Small intestine (tissue), 7 donors: ENCODE measurements at regions not wholly inside any gene's neighbourhood (a gene's known extent, or its start where the extent isn't known, plus 50 kb on each side); places are given as distances from the start of the nearest gene placed in this dataset.

Experiments used
- DNase-seq, 2 donors: peaks; one replicate each; pipeline versions ENCODE4 v3.0.0 to v3.0.0-alpha.2; 2013
- FAIRE-seq: peaks from 2 replicates; lab custom pipeline; 2012; peaks lifted over from hg19 to GRCh38; lab: Jason Lieb, UNC
- H3K27ac ChIP-seq, 3 donors: one replicate each; pipeline ENCODE4 v1.5.1; 2013; ENCODE audit warnings: low read length in 2 of 3, mild to moderate bottlenecking in 2 of 3, control low read depth in 1 of 3, inconsistent platforms in 1 of 3, low read depth in 1 of 3, moderate library complexity in 1 of 3
- H3K27me3 ChIP-seq, 3 donors: one replicate each; pipeline ENCODE4 v1.6.1; 2013; ENCODE audit warnings: low read length in 3 of 3, inconsistent platforms in 1 of 3; ENCODE audit not compliant: control insufficient read depth in 3 of 3, insufficient read depth in 3 of 3
- H3K36me3 ChIP-seq, 3 donors: one replicate each; pipeline ENCODE4 v1.6.1; 2013; ENCODE audit warnings: low read length in 3 of 3, inconsistent platforms in 1 of 3, low read depth in 1 of 3, mild to moderate bottlenecking in 1 of 3, moderate library complexity in 1 of 3; ENCODE audit not compliant: control insufficient read depth in 3 of 3, insufficient read depth in 2 of 3
- H3K4me1 ChIP-seq, 3 donors: one replicate each; pipeline ENCODE4 v1.6.1; 2013; ENCODE audit warnings: low read length in 2 of 3, inconsistent platforms in 1 of 3, low read depth in 1 of 3, mild to moderate bottlenecking in 1 of 3, moderate library complexity in 1 of 3; ENCODE audit not compliant: control insufficient read depth in 3 of 3, insufficient read depth in 2 of 3
- H3K4me3 ChIP-seq, 3 donors: one replicate each; pipeline ENCODE4 v1.5.1; 2013; ENCODE audit warnings: low read length in 3 of 3, control low read depth in 1 of 3, inconsistent platforms in 1 of 3, low read depth in 1 of 3, mild to moderate bottlenecking in 1 of 3, moderate library complexity in 1 of 3
- H3K9me3 ChIP-seq, 2 donors: one replicate each; pipeline ENCODE4 v1.6.1; 2013; ENCODE audit warnings: low read depth in 1 of 2, low read length in 1 of 2; ENCODE audit not compliant: control insufficient read depth in 2 of 2, insufficient read depth in 1 of 2
- WGBS, 3 donors: extraction: QIAGEN DNeasy Blood & Tissue Kit; methylation state at CpG; one replicate each; pipeline ENCODE4 v1.1.7; 2013; 5-methylcytosine and 5-hydroxymethylcytosine counted together
- donor health status: healthy with polysubstance abuse.
- donor health status: control.
- donor health status: control.
- donor health status: Bipolar disorder and iron deficiency.
- donor health status: healthy.

- peaks cover 0 to 16% of the 10 kb centered on the region in 2 donors for H3K9me3 ChIP-seq
- no peak overlapping the region for H3K4me3 ChIP-seq
- peaks cover 8 to 60% (median 14%) of the 10 kb centered on the region in 3 donors for H3K4me1 ChIP-seq
- DNase-seq (no peak), FAIRE-seq (no peak)
- no peaks in the 10 kb centered on the region for H3K36me3 ChIP-seq
- peak overlapping the region; percentile 33 to 98 (median 95) for H3K27ac ChIP-seq
- no peaks in the 10 kb centered on the region for H3K27me3 ChIP-seq
These were observed 272.5 kb downstream of the PTTG2 start for GRCh38 chr4:38232741-38233140.

- no peaks in the 10 kb centered on the region for H3K36me3 ChIP-seq
- no peaks in the 10 kb centered on the region for H3K27me3 ChIP-seq
- no peak for FAIRE-seq
- WGBS, 3 donors, result 43 to 70% (median 58%) methylated on average over 6 of the region's 6 CpGs
- H3K27ac ChIP-seq, result peak overlapping the region in 2 of 3 donors; percentile 30 to 98
- no peak overlapping the region for H3K4me3 ChIP-seq
- peaks cover 0 to 16% of the 10 kb centered on the region in 2 donors for H3K9me3 ChIP-seq
- peaks cover 7 to 55% (median 14%) of the 10 kb centered on the region in 3 donors for H3K4me1 ChIP-seq
- peak in 1 of 2 donors; percentile 44 for DNase-seq
These were observed 273.7 kb downstream of the PTTG2 start for GRCh38 chr4:38233727-38234480.

DNA sequence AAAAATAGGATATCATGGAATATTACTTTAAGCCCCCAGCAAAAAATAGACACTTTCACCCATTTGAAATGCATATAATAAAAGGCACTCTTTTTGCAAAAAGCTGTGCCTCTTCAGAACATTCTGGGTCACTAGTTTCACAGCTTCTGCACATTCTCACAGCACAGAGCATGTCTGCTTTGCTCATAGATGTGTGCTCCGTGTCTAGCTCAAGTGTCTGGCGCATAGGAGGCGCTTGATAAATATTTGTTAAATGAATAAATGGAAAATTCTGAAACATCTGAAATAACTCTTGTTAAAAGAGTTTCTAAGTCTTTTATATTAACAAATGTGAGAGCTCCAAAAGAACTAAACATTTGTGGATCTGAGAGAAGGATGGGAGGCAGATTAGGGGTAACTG is 275.2 kb downstream of the PTTG2 start:
- peak overlapping the region in 1 of 3 donors; percentile 29 for H3K27ac ChIP-seq
- peaks cover 0 to 16% of the 10 kb centered on the region in 2 donors for H3K9me3 ChIP-seq
- H3K4me3 ChIP-seq, result no peak overlapping the region
- H3K36me3 ChIP-seq, result no peaks in the 10 kb centered on the region
- DNase-seq (no peak), FAIRE-seq (no peak)
- H3K4me1 ChIP-seq, result peaks cover 3 to 40% (median 14%) of the 10 kb centered on the region in 3 donors
- no peaks in the 10 kb centered on the region for H3K27me3 ChIP-seq
- WGBS, 3 donors, result 70 to 89% (median 75%) methylated on average over 3 of the region's 3 CpGs

DNA sequence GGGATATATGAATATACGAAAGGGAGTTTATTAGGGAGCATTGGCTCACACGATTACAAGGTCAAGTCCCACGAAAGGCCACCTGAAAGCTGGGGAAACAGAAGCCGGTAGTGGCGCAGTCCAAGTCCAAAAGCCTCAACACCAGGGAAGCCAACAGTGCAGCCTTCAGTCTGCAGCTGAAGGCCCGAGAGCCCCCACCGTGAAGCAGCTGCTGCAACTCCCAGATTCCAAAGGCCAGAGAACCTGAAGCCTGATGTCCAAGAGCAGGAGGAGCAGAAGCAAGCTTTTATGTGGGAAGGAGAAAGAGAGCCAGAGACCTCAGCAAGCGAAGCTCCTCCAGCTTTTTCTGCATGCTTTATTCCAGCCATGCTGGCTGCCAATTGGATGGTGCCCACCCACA is 275.8 kb downstream of the PTTG2 start:
- Histone ChIP-seq H3K9me3 (peaks cover 0 to 16% of the 10 kb centered on the region in 2 donors), H3K4me3 (no peak overlapping the region), H3K4me1 (peaks cover 2 to 34% (median 10%) of the 10 kb centered on the region in 3 donors), H3K27me3 (no peaks in the 10 kb centered on the region), H3K27ac (peak overlapping the region in 2 of 3 donors; percentile 29), H3K36me3 (no peaks in the 10 kb centered on the region)
- WGBS, 3 donors, result 65 to 75% (median 74%) methylated on average over 8 of the region's 8 CpGs
- no peak for FAIRE-seq
- DNase-seq, result no peak

GRCh38 chr4:38236503-38236902 is 276.3 kb downstream of the PTTG2 start:
- Histone ChIP-seq H3K4me3 (no peak overlapping the region), H3K27ac (peak overlapping the region in 1 of 3 donors; percentile 29), H3K4me1 (peaks cover 2 to 29% (median 10%) of the 10 kb centered on the region in 3 donors), H3K36me3 (no peaks in the 10 kb centered on the region), H3K9me3 (peaks cover 0 to 16% of the 10 kb centered on the region in 2 donors), H3K27me3 (no peaks in the 10 kb centered on the region)
- DNase-seq (no peak), FAIRE-seq (no peak)
- WGBS, 3 donors, result 81 to 85% (median 85%) methylated on average over 3 of the region's 3 CpGs

- Histone ChIP-seq H3K4me3 (no peak overlapping the region), H3K4me1 (peaks cover 2 to 22% (median 10%) of the 10 kb centered on the region in 3 donors), H3K9me3 (peaks cover 0 to 12% of the 10 kb centered on the region in 2 donors), H3K27ac (no peak overlapping the region), H3K27me3 (no peaks in the 10 kb centered on the region), H3K36me3 (no peaks in the 10 kb centered on the region)
- WGBS, 3 donors, result 49 to 65% (median 57%) methylated on average over 3 of the region's 3 CpGs
- FAIRE-seq (no peak), DNase-seq (no peak)
These were observed 276.9 kb downstream of the PTTG2 start for GRCh38 chr4:38237139-38237538.

DNA sequence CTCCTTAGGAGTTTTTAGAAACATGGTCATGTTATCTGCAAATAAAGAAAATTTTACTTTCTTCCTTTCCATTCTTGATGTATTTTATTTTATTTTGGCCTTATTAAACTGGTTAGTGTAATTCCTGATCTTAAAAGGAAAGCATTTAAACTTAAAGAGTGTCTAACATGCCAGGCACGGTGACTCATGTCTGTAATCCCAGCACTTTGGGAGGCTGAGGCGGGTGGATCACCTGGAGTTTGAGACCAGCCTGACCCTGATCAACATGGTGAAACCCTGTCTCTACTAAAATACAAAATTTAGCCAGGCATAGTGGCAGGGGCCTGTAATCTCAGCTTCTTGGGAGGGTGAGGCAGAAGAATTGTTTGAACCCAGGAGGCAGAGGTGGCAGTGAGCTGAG is 281.3 kb downstream of the PTTG2 start:
- H3K27me3 ChIP-seq, result no peaks in the 10 kb centered on the region
- H3K27ac ChIP-seq, result no peak overlapping the region
- FAIRE-seq (no peak), DNase-seq (no peak)
- H3K36me3 ChIP-seq, result no peaks in the 10 kb centered on the region
- H3K4me3 ChIP-seq, result no peak overlapping the region
- H3K4me1 ChIP-seq, result peaks cover 0 to 14% (median 4%) of the 10 kb centered on the region in 3 donors
- peaks cover 0 to 12% of the 10 kb centered on the region in 2 donors for H3K9me3 ChIP-seq
- 62 to 84% (median 82%) methylated on average over 2 of the region's 2 CpGs for WGBS, 3 donors

DNA sequence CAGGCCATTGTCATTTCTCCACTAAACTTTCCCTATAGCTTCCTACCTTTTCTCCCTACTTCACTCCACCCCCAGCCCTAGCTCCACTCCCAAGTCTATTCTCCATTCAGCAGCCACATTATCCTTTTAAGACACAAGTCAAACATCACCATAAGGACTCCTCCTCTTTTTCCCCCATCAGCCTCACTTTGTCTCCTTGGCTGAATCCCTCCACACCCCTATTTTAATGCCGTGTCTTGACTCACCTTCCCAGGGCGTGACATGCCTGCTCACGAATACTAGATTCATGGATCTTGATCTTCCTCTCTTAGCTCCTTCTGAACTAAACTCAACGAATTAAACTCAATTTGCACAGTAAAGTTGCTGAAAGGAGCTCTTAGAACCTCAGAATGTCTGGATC is 281.9 kb downstream of the PTTG2 start:
- FAIRE-seq, result no peak
- H3K36me3 ChIP-seq, result no peaks in the 10 kb centered on the region
- 87 to 94% (median 92%) methylated on average over 4 of the region's 4 CpGs for WGBS, 3 donors
- peaks cover 0 to 12% of the 10 kb centered on the region in 2 donors for H3K9me3 ChIP-seq
- H3K27ac ChIP-seq, result no peak overlapping the region
- H3K27me3 ChIP-seq, result no peaks in the 10 kb centered on the region
- DNase-seq, result no peak
- H3K4me1 ChIP-seq, result peaks cover 0 to 10% (median 0%) of the 10 kb centered on the region in 3 donors
- H3K4me3 ChIP-seq, result no peak overlapping the region
